ELF-1 (cell line): ENCODE measurements at regions not wholly inside any gene's neighbourhood (a gene's known extent, or its start where the extent isn't known, plus 50 kb on each side); places are given as distances from the start of the nearest gene placed in this dataset.
A peak's percentile ranks its signal among the peaks of the same experiment; 100 is the strongest.

Source experiments
- DNase-seq: peaks from one replicate; pipeline ENCODE4 v3.0.0-alpha.2; 2016; ENCODE audit warnings: low read depth, low spot score

- DNase-seq, result no peak
Observed at GRCh38 chr3:23086831-23087230, 116.3 kb upstream of the UBE2E2 start.

GRCh38 chr3:23094412-23094811, 108.7 kb upstream of the UBE2E2 start:
- DNase-seq, result no peak

GRCh38 chr3:23094890-23095462, 108.2 kb upstream of the UBE2E2 start:
- DNase-seq, result no peak

- DNase-seq, result peak; percentile 49
Observed at GRCh38 chr3:23096041-23096440, 107.1 kb upstream of the UBE2E2 start.

- no peak for DNase-seq
Observed at GRCh38 chr3:23099021-23099420, 104.1 kb upstream of the UBE2E2 start.

- no peak for DNase-seq
Observed at GRCh38 chr3:23099677-23100076, 103.5 kb upstream of the UBE2E2 start.

- DNase-seq, result no peak
Observed at GRCh38 chr3:23100106-23100505, 103.0 kb upstream of the UBE2E2 start.

- DNase-seq, result peak; percentile 31
Observed at GRCh38 chr3:23103764-23104163, 99.4 kb upstream of the UBE2E2 start.

GRCh38 chr3:23105048-23105447, 98.1 kb upstream of the UBE2E2 start:
- DNase-seq, result no peak

GRCh38 chr3:23106666-23107065, 96.5 kb upstream of the UBE2E2 start:
- peak; percentile 84 for DNase-seq

- DNase-seq, result no peak
Observed at GRCh38 chr3:23107221-23107620, 95.9 kb upstream of the UBE2E2 start.

- no peak for DNase-seq
Observed at GRCh38 chr3:23108451-23109057, 94.6 kb upstream of the UBE2E2 start.

GRCh38 chr3:23111286-23111685, 91.8 kb upstream of the UBE2E2 start:
- DNase-seq, result no peak

GRCh38 chr3:23111797-23112196, 91.3 kb upstream of the UBE2E2 start:
- DNase-seq, result no peak

- DNase-seq, result peak; percentile 83
Observed at GRCh38 chr3:23112491-23112890, 90.6 kb upstream of the UBE2E2 start.

GRCh38 chr3:23113455-23114171, 89.5 kb upstream of the UBE2E2 start:
- DNase-seq, result no peak

GRCh38 chr3:23114432-23114831, 88.7 kb upstream of the UBE2E2 start:
- DNase-seq, result no peak

GRCh38 chr3:23115171-23115877, 87.8 kb upstream of the UBE2E2 start:
- no peak for DNase-seq

GRCh38 chr3:23116081-23116837, 86.9 kb upstream of the UBE2E2 start:
- no peak for DNase-seq

GRCh38 chr3:23117856-23118255, 85.3 kb upstream of the UBE2E2 start:
- no peak for DNase-seq

GRCh38 chr3:23127196-23127595, 75.9 kb upstream of the UBE2E2 start:
- no peak for DNase-seq

- DNase-seq, result no peak
Observed at GRCh38 chr3:23128655-23129054, 74.5 kb upstream of the UBE2E2 start.
